HepG2 (cell line): ENCODE measurements at regions not wholly inside any gene's neighbourhood (a gene's known extent, or its start where the extent isn't known, plus 50 kb on each side); places are given as distances from the start of the nearest gene placed in this dataset.

Experiments used
- ATF2 ChIP-seq: sonication (generic); formaldehyde crosslinking; IDR thresholded peaks from 2 replicates; pipeline ENCODE4 v1.4.0; 2020; ENCODE audit warnings: missing genetic modification reagents
- CHD4 ChIP-seq: fragments of 200-600 bp; sonication (generic); IDR thresholded peaks from 2 replicates; pipeline ENCODE4 v1.7.0; 2017; ENCODE audit warnings: mild to moderate bottlenecking, low read length, borderline replicate concordance
- JUN ChIP-seq: sonication (generic); formaldehyde crosslinking; IDR thresholded peaks from 2 replicates; pipeline ENCODE4 v1.4.0; 2020; ENCODE audit warnings: mild to moderate bottlenecking, missing genetic modification reagents
- KDM5B ChIP-seq: sonication (generic); formaldehyde crosslinking; IDR thresholded peaks from 2 replicates; pipeline ENCODE4 v1.4.0; 2020; ENCODE audit warnings: missing genetic modification reagents, mild to moderate bottlenecking, borderline replicate concordance
- MATR3 ChIP-seq: sonication (generic); formaldehyde crosslinking; IDR thresholded peaks from 2 replicates; pipeline ENCODE4 v1.4.0; 2020; ENCODE audit warnings: missing genetic modification reagents
- NCOA2 ChIP-seq: sonication (generic); formaldehyde crosslinking; IDR thresholded peaks from 2 replicates; pipeline ENCODE4 v1.8.0; 2022; ENCODE audit warnings: inconsistent platforms
- NFYB ChIP-seq: sonication (generic); formaldehyde crosslinking; IDR thresholded peaks from 2 replicates; pipeline ENCODE4 v1.4.0; 2020; ENCODE audit warnings: missing genetic modification reagents
- PAF1 ChIP-seq: IDR thresholded peaks from 2 replicates; pipeline ENCODE4 v1.6.1; 2016; ENCODE audit warnings: missing genetic modification reagents, missing compliant biosample characterization
- RARG ChIP-seq: sonication (generic); formaldehyde crosslinking; IDR thresholded peaks from 2 replicates; pipeline ENCODE4 v1.4.0; 2020; ENCODE audit warnings: low read depth, mild to moderate bottlenecking, missing genetic modification reagents
- RBM22 ChIP-seq: fragments of 200-400 bp; formaldehyde crosslinking; optimal IDR thresholded peaks from 2 replicates; pipeline ENCODE3; 2017; ENCODE audit warnings: mild to moderate bottlenecking, low read length, moderate library complexity
- SNAI1 ChIP-seq: sonication (generic); formaldehyde crosslinking; IDR thresholded peaks from 2 replicates; pipeline ENCODE4 v1.5.0; 2020; ENCODE audit warnings: mild to moderate bottlenecking, missing genetic modification reagents, borderline replicate concordance
- THRA ChIP-seq: sonication (generic); formaldehyde crosslinking; IDR thresholded peaks from 2 replicates; pipeline ENCODE4 v1.4.0; 2020; ENCODE audit warnings: missing genetic modification reagents, borderline replicate concordance
- TMF1 ChIP-seq: sonication (generic); formaldehyde crosslinking; IDR thresholded peaks from 2 replicates; pipeline ENCODE4 v1.8.1; 2022; ENCODE audit warnings: low read depth, missing genetic modification reagents
- ZFP1 ChIP-seq: IDR thresholded peaks from 2 replicates; pipeline ENCODE4 v1.6.1; 2016
- ZFP36 ChIP-seq: fragments of 150-350 bp; IDR thresholded peaks from 2 replicates; pipeline ENCODE4 v1.6.1; 2018; ENCODE audit warnings: borderline replicate concordance, low read length, low read depth; ENCODE audit not compliant: partially characterized antibody
- ZFP90 ChIP-seq: sonication (generic); formaldehyde crosslinking; IDR thresholded peaks from 2 replicates; pipeline ENCODE4 v1.8.0; 2022; ENCODE audit warnings: missing genetic modification reagents, mild to moderate bottlenecking, inconsistent platforms, borderline replicate concordance
- ZNF10 ChIP-seq: sonication (generic); formaldehyde crosslinking; IDR thresholded peaks from 2 replicates; pipeline ENCODE4 v1.4.0; 2020; ENCODE audit warnings: mild to moderate bottlenecking, low read depth, missing genetic modification reagents, borderline replicate concordance
- ZNF382 ChIP-seq: sonication (generic); formaldehyde crosslinking; IDR thresholded peaks from 2 replicates; pipeline ENCODE4 v1.5.0; 2020; ENCODE audit warnings: missing genetic modification reagents, mild to moderate bottlenecking, borderline replicate concordance
- ZNF562 ChIP-seq: sonication (generic); formaldehyde crosslinking; IDR thresholded peaks from 2 replicates; pipeline ENCODE4 v1.8.0; 2022; ENCODE audit warnings: missing genetic modification reagents, borderline replicate concordance
- ZNF891 ChIP-seq: sonication (generic); formaldehyde crosslinking; IDR thresholded peaks from 2 replicates; pipeline ENCODE4 v1.5.0; 2020; ENCODE audit warnings: mild to moderate bottlenecking, missing genetic modification reagents
- TF ChIP-seq, protein P1 (sequence below), 2 experiments: sonication (generic) in 1 of 2; formaldehyde crosslinking in 1 of 2; IDR thresholded peaks; 2 replicates each; pipeline versions ENCODE4 v1.5.1 to v1.6.1; 2011 to 2020; ENCODE audit warnings: borderline replicate concordance in 1 of 2, low read depth in 1 of 2, low read length in 1 of 2, mild to moderate bottlenecking in 1 of 2, missing genetic modification reagents in 1 of 2, moderate library complexity in 1 of 2
- TF ChIP-seq, protein P2 (sequence below): sonication (generic); formaldehyde crosslinking; IDR thresholded peaks from 2 replicates; pipeline ENCODE4 v1.4.0; 2020; ENCODE audit warnings: low read depth, missing genetic modification reagents

- TF ChIP-seq, protein P1, sequence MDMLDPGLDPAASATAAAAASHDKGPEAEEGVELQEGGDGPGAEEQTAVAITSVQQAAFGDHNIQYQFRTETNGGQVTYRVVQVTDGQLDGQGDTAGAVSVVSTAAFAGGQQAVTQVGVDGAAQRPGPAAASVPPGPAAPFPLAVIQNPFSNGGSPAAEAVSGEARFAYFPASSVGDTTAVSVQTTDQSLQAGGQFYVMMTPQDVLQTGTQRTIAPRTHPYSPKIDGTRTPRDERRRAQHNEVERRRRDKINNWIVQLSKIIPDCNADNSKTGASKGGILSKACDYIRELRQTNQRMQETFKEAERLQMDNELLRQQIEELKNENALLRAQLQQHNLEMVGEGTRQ (IDR thresholded peaks at IDR 0.05; ENCODE audit: low read depth, low read length), result no peak
- TF ChIP-seq, protein P1 (CRISPR knock-in tag; IDR thresholded peaks at IDR 0.05; ENCODE audit: borderline replicate concordance), result no peak
- TF ChIP-seq ZNF382 (no peak), ZNF10 (CRISPR knock-in tag) (no peak; the same call in 1 of the 2 replicates), NCOA2 (peak; percentile 58; the same call in 1 of the 2 replicates), ZFP1 (CRISPR knock-in tag) (no peak; the same call in 1 of the 2 replicates), ZFP90 (CRISPR knock-in tag) (no peak; the same call in 1 of the 2 replicates), KDM5B (peak; percentile 85; the same call in 1 of the 2 replicates), MATR3 (0 out of 2 replicates have a peak, but pooled peaks have one; percentile 26), TMF1 (CRISPR knock-in tag) (no peak), ZNF562 (no peak), JUN (CRISPR knock-in tag) (no peak), ATF2 (CRISPR knock-in tag) (peak; percentile 60), ZFP36 (no peak), RARG (CRISPR knock-in tag) (no peak), CHD4 (no peak), THRA (CRISPR knock-in tag) (peak; percentile 26), NFYB (CRISPR knock-in tag) (no peak; the same call in 1 of the 2 replicates), ZNF891 (CRISPR knock-in tag) (peak; percentile 76; the same call in 1 of the 2 replicates), RBM22 (peak; percentile 43), SNAI1 (CRISPR knock-in tag) (0 out of 2 replicates have a peak, but pooled peaks have one; percentile 69), PAF1 (CRISPR knock-in tag) (peak; percentile 60; the same call in 1 of the 2 replicates)
- TF ChIP-seq, protein P2, sequence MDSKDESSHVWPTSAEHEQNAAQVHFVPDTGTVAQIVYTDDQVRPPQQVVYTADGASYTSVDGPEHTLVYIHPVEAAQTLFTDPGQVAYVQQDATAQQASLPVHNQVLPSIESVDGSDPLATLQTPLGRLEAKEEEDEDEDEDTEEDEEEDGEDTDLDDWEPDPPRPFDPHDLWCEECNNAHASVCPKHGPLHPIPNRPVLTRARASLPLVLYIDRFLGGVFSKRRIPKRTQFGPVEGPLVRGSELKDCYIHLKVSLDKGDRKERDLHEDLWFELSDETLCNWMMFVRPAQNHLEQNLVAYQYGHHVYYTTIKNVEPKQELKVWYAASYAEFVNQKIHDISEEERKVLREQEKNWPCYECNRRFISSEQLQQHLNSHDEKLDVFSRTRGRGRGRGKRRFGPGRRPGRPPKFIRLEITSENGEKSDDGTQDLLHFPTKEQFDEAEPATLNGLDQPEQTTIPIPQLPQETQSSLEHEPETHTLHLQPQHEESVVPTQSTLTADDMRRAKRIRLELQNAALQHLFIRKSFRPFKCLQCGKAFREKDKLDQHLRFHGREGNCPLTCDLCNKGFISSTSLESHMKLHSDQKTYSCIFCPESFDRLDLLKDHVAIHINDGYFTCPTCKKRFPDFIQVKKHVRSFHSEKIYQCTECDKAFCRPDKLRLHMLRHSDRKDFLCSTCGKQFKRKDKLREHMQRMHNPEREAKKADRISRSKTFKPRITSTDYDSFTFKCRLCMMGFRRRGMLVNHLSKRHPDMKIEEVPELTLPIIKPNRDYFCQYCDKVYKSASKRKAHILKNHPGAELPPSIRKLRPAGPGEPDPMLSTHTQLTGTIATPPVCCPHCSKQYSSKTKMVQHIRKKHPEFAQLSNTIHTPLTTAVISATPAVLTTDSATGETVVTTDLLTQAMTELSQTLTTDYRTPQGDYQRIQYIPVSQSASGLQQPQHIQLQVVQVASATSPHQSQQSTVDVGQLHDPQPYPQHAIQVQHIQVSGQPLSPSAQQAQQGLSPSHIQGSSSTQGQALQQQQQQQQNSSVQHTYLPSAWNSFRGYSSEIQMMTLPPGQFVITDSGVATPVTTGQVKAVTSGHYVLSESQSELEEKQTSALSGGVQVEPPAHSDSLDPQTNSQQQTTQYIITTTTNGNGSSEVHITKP (CRISPR knock-in tag), result peak; percentile 59; the same call in 1 of the 2 replicates
These were observed 70.9 kb downstream of the HFE start (continued) for GRCh38 chr6:26158076-26158580.
